ENCODE measurements at regions not wholly inside any gene's neighbourhood (a gene's known extent, or its start where the extent isn't known, plus 50 kb on each side); places are given as distances from the start of the nearest gene placed in this dataset.

DNA sequence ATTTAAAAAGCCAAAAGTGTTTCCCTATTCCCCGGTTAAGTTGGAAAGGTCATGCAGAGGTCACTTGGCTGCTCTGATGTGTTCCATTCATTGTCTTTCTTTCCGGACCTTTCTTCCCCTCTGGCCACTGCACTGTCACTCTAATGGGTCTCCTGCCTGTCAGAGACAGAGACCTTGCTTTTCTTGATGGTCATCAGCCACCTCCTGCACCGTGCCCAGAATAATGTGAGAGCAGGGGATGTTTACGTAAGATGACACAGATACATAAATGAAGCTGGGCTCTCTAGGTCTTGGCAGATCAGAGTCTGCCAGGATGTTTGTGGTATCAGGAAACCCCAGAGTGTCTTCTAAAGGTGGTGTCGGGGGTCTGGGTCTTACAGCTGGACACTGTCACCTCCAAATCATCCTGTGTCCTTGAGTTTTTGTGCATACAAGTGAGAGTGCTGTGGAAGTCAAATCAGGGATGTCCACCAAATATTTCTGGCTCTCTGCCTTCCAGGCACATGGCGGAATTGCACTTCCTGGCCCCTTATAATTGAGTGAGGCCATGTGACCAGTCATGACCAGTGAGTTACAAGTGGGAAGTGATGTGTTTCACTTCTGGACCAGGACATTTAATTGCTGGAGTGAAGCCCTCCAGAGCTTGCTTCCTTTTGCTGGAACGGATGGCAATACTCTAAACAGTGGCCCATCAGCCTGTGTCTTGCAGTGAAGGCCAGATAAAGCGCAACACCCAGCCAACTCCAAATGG is 130.6 kb upstream of the ATP6AP2 start:
- TF ChIP-seq ZNF274 (IDR thresholded peaks at IDR 0.05; ENCODE audit: low read depth, low read length): no peak

DNA sequence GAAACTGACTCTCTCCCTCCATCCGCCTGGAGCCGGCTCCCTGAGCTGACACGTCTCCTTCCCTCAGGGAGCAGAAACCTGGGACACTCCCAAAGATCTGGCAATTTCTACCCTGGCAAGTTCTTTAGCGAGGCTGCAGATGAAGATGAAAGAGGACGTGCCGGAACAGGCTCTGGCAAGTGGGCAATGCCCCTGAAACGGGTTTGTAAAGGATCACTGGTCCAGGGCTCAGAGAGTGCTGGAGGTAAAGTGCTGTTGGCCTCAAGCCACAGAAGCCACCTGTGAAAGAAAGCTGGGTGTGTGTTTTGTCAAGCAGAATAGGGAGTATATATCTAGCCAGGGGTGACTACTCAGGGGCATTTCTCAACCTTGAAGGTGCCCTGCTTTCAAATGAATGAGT is 131.4 kb upstream of the ATP6AP2 start:
- no peak overlapping the region for H3K4me3 ChIP-seq (ENCODE audit: low read length)
- no peak for TF ChIP-seq ZNF274 (IDR thresholded peaks at IDR 0.05; ENCODE audit: low read depth, low read length)

More for the DNA sequence above, 130.6 kb upstream of the ATP6AP2 start:
- H3K4me3 ChIP-seq (ENCODE audit: low read length): no peak overlapping the region

DNA sequence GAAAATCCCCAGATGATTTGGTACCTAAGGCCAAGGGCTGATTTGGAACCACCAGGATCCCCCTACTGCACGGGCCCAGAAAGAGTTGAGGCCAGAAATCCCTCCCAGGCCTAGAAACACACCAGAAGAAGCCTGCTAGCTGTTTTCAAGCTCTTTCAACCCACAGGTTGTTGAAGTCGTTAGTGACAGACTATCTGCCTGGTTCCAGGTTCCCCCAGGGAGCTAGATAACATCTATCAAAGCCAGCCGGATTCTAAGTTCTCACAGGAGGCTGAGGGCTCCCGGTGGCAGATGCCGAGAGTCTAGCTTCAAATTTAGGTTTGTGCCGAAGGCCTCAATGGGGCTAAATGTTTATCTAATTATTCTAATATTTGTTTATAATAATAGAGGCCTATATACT is 132.0 kb upstream of the ATP6AP2 start:
- H3K4me3 ChIP-seq (ENCODE audit: low read length): no peak overlapping the region
- TF ChIP-seq ZNF274 (IDR thresholded peaks at IDR 0.05; ENCODE audit: low read depth, low read length): no peak

DNA sequence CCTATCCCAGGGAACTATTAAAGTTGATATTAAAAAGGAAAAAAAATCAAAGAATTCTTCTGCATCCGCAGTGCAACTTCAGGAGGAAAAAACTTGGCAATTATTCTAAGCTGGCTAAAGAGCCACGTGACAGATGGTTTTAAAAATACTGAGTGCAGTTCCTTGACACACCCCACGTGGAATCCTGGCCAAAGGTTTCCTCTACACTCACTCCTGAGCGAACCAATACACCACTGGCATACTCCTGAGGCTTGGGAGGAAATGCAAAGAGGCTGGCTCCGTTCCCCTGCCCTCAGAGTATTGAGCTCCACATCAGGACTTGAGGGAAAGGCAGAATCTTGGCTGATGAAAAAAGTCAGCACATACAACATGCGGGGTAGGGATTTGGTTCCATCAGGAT is 133.8 kb upstream of the ATP6AP2 start:
- no peak overlapping the region for H3K4me3 ChIP-seq (ENCODE audit: low read length)
- TF ChIP-seq ZNF274 (IDR thresholded peaks at IDR 0.05; ENCODE audit: low read depth, low read length): no peak

DNA sequence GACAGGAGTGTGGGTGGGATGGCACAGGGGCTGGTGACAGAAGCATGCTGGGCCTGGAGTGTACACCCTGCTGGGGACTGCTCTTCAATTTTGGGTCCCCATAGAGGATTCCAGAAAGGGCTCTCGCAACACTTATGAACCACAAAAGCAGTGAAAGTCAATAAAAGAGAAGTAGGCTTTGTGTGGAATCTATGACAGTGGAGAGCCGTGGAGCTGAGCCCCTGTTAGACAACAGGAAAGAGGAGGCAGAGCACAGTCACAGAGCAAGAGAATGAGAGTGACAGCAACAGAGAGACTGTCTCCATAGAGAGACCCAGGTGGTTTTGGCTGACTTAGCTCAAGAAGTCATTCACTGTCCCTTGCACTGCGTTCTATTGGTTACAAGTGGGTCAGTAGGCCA is 135.1 kb upstream of the ATP6AP2 start:
- H3K4me3 ChIP-seq (ENCODE audit: low read length): no peak overlapping the region
- TF ChIP-seq ZNF274 (IDR thresholded peaks at IDR 0.05; ENCODE audit: low read depth, low read length): no peak

DNA sequence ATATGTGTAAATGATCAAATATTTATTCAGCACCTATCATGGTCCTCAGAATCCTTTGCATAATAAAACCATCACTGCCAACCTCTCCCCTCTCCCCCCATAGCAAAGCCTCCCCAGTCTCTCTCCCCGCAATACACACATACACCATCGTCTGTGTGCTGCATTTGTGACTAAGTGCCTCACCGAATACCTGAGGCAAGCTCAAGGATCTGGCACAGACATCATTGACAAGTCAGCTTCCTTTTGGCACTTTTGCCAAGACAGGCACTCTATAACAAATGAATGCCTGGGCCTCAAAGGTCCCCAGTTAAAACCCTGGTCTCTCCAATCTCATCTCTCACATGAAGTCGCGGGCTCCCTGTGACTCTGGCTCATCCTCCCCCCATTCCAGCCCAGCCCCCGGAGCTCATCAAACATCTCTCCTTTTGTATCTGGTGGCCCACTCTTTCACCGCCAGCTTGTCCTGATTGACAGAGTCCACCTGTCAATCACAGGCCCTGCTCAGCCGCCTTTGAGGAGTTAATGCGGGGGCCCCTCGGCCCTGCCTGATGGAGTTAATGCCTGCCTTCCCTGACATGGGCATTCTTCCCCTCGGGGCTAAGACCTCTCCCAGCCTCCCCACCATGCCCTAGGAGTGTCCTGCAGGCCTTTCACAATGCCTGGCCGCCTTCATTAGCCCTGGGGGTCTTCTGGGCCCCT is 135.8 kb upstream of the ATP6AP2 start:
- TF ChIP-seq ZNF274 (IDR thresholded peaks at IDR 0.05; ENCODE audit: low read depth, low read length): no peak
- no peak overlapping the region for H3K4me3 ChIP-seq (ENCODE audit: low read length)

DNA sequence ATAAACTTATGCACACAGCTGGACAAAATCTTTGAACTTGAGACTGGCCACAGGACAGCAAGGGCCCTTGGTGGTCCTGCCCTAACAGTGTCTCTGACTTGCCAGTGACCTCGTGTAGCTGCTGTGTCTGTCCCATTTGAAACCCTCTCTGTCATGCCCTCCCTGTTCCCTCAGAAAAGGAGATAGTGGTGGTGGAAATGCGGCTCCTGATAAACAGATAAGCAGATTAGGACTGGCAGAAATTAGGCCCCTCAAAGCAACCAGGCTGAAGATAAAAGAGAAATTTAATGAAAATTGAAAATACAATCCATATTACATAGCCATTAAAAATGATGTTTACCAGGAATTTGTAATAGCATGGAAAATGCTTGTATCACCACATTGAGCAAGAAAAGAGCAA is 136.6 kb upstream of the ATP6AP2 start:
- H3K4me3 ChIP-seq (ENCODE audit: low read length): no peak overlapping the region
- no peak for TF ChIP-seq ZNF274 (IDR thresholded peaks at IDR 0.05; ENCODE audit: low read depth, low read length)

DNA sequence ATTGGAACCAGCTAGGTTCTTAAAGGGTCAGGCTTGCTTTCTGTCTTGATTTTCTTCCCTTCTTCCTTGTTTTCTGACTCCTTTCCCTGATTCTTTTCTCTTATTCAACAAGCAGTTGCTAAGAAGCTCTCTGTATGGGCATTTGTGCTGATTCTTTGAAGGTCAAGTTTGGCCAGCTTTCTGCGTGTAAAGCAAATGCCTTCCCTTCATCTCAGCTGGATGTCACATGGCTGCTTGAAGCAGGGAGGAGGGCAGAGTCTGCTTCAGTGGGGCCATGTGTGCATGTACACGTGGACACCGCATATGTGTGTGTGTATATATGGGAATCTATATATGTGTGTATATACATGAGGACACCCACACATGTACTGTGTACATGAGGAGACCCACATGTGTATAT is 139.9 kb upstream of the ATP6AP2 start:
- TF ChIP-seq ZNF274 (IDR thresholded peaks at IDR 0.05; ENCODE audit: low read depth, low read length): no peak
- no peak overlapping the region for H3K4me3 ChIP-seq (ENCODE audit: low read length)

DNA sequence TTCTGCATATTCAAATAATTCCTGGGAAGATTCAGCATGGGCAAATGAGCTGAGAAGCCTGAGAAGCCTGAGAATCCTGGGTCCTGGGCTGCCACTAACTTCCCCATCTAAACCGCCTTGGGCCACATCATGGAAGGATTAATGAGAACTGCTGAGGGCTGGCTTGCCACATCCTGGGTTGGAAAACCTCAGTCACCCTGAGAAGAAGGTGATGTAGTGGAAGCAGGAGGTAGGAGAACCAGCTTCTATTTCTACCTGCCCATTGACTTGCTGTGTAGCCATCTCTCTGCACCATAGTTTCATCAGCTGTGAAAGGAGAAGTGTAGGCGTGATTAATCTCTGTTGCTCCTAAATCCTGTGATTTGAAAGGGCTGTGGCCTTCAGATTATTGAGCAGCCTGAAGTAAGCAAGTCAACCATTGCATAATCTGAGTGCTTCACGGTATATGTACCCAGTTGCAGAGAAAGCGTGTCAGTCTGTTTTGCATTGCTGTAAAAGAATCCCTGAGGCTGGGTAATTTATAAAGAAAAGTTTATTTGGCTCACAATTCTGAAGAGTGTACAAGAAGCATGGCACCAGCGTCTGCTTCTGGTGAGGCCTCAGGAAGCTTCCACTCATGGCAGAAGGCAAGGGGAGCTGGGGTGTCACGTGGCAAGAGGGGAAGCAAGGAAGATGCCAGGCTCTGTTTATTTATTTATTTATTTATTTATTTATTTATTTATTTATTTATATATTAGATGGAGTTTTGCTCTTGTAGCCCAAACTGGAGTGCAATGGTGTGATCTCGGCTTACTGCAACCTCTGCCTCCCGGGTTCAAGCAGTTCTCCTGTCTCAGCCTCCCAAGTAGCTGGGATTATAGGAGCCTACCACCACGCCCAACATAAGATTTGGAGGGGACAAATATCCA is 140.9 kb upstream of the ATP6AP2 start:
- no peak for TF ChIP-seq ZNF274 (IDR thresholded peaks at IDR 0.05; ENCODE audit: low read depth, low read length)
- no peak overlapping the region for H3K4me3 ChIP-seq (ENCODE audit: low read length)

DNA sequence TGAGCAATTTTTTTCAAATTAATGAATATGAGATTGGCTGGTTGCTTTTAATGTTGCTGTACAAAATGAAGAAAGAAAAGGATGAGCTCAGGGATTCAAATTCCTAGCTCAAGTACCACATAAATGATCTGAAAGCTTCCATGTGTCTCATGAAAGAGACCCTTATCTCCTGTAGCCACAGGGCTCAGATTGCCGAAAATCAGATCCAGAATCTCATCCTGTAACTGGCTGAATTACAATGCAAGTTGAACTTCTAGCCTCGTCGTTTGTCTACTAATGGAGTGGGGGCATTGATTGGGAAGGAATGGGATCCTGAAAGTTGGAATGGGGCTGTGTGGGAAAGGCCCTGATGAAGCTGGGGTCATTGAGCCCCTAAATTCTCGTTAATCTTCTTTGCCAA is 143.4 kb upstream of the ATP6AP2 start:
- TF ChIP-seq ZNF274 (IDR thresholded peaks at IDR 0.05; ENCODE audit: low read depth, low read length): no peak

DNA sequence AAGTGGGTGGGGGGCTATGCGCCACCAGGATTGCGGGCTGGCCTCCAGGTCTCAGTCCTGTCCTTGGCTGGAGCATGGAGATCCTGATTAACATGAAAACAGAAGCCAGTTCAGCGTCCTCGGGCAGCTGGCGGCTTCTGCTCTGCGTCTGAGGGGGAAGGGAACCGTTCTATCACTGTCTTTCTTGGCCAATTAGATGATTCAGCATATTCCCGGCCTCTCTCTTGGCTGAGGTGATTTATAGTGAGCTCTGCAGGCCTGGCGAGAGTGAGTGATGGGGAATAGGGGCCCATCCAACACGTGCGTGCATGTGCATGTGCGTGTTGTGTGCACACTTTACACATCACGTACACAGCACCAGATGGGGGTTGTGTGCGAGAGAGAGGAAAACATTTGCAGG is 145.8 kb upstream of the ATP6AP2 start:
- no peak overlapping the region for H3K4me3 ChIP-seq (ENCODE audit: low read length)
- no peak for TF ChIP-seq ZNF274 (IDR thresholded peaks at IDR 0.05; ENCODE audit: low read depth, low read length)

More for the DNA sequence above, 143.4 kb upstream of the ATP6AP2 start:
- no peak overlapping the region for H3K4me3 ChIP-seq (ENCODE audit: low read length)

DNA sequence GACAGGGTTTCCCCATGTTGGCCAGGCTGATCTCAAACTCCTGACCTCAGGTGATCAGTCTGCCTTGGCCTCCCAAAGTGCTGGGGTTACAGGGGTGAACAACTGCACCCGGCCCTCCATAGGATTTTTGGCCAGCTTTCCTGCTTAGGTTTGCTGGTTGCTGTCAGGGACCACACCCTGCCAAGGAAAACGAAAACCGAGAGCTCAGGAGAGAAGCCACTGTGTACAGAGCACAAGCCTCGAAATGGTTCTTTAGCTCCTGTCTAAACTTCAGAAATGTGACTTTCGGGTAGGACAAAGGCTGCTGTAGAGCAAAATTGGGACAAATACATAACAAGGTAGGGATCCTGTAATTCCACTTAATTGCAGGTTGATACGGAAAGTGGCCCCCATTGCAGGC is 146.3 kb upstream of the ATP6AP2 start:
- no peak for TF ChIP-seq ZNF274 (IDR thresholded peaks at IDR 0.05; ENCODE audit: low read depth, low read length)
- H3K4me3 ChIP-seq (ENCODE audit: low read length): no peak overlapping the region

DNA sequence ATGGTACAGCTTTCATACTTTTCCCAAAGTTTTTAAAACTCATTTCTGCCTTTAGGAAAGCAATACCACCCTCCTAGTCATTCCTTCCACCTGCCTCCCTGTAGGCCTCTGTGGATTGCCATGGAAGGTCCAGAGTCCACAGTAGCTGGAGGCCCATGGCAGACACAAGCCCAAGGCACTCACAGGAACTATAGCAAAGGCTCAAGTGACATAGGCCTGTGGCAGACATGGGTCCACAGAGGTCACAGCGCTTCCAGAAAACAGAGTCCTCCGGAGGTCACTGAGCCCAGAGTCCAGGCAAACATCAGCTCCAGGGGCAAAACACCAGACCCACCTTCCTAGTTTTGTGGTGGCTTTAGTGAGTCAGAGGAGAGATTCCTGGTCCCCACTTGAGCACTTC is 147.6 kb upstream of the ATP6AP2 start:
- H3K4me3 ChIP-seq (ENCODE audit: low read length): no peak overlapping the region
- TF ChIP-seq ZNF274 (IDR thresholded peaks at IDR 0.05; ENCODE audit: low read depth, low read length): no peak

DNA sequence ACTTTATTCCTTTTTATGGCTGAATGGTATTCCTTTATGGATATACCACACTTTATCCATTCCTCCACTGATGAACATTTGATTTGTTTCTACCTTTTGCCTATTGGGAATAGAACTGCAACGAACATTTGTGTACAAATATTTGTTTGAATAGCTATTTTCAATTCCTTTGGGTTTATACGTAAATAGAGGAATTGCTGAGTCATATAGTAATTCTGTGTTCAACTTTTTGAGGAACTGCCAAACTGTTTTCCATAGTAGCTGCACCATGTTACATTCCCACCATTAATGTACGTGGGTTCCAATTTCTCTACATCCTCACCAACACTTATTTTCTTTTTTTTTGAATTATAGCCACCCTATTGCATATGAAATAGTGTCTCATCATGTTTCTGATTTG is 156.5 kb upstream of the ATP6AP2 start:
- TF ChIP-seq ZNF274 (IDR thresholded peaks at IDR 0.05; ENCODE audit: low read depth, low read length): no peak
- no peak overlapping the region for H3K4me3 ChIP-seq (ENCODE audit: low read length)

Measured in GM08714 (cell line).